ENCODE measurements at regions not wholly inside any gene's neighbourhood (a gene's known extent, or its start where the extent isn't known, plus 50 kb on each side); places are given as distances from the start of the nearest gene placed in this dataset.

GRCh38 chrX:145715641-145716138 is 101.9 kb upstream of the SLITRK2 start (continued):
- TF ChIP-seq CTCF (IDR thresholded peaks at IDR 0.05; ENCODE audit: low read depth, low read length, missing input control) (no peak), NR2F2 (IDR thresholded peaks at IDR 0.05) (no peak), EGR1 (IDR thresholded peaks at IDR 0.05; ENCODE audit: low read depth in 2 of 2) (no peak), MAX (IDR thresholded peaks at IDR 0.05) (no peak), YY1 (IDR thresholded peaks at IDR 0.05) (no peak), FOXA2 (IDR thresholded peaks at IDR 0.05) (no peak), RAD21 (IDR thresholded peaks at IDR 0.05) (no peak), HNF4G (IDR thresholded peaks at IDR 0.05) (no peak), SP1 (IDR thresholded peaks at IDR 0.05) (no peak), GABPA (IDR thresholded peaks at IDR 0.05 in 1 of 2, conservative IDR thresholded peaks at IDR 0.05 in 1 of 2) (no peak), RXRA (IDR thresholded peaks at IDR 0.05) (no peak)

- no peak overlapping the region for H3K4me3 ChIP-seq (ENCODE audit: low read depth in 1 of 3, low read length in 3 of 3)
- TF ChIP-seq MAX (IDR thresholded peaks at IDR 0.05) = no peak
- TF ChIP-seq EGR1 (IDR thresholded peaks at IDR 0.05; ENCODE audit: low read depth in 2 of 2) = no peak
- TF ChIP-seq GABPA (IDR thresholded peaks at IDR 0.05 in 1 of 2, conservative IDR thresholded peaks at IDR 0.05 in 1 of 2) = no peak
- TF ChIP-seq ATF3 (IDR thresholded peaks at IDR 0.05) = no peak
- TF ChIP-seq JUND (IDR thresholded peaks at IDR 0.05) = no peak
- no peak for TF ChIP-seq CTCF (IDR thresholded peaks at IDR 0.05; ENCODE audit: low read depth, low read length, missing input control)
- no peak for TF ChIP-seq FOXA1 (IDR thresholded peaks at IDR 0.05)
- TF ChIP-seq RAD21 (IDR thresholded peaks at IDR 0.05) = no peak
- no peak for TF ChIP-seq REST (IDR thresholded peaks at IDR 0.05)
- no peak for TF ChIP-seq YY1 (IDR thresholded peaks at IDR 0.05)
- no peak for TF ChIP-seq HNF4A (conservative IDR thresholded peaks at IDR 0.05)
- TF ChIP-seq TAF1 (conservative IDR thresholded peaks at IDR 0.05) = no peak
- no peak for TF ChIP-seq HNF4G (IDR thresholded peaks at IDR 0.05)
- TF ChIP-seq ZBTB33 (IDR thresholded peaks at IDR 0.05) = no peak
- no peaks in the 10 kb centered on the region for H3K27me3 ChIP-seq (ENCODE audit: control insufficient read depth in 4 of 4, insufficient read depth in 4 of 4, low read length in 3 of 4)
- WGBS = 84% methylated on average over 2 of the region's 2 CpGs
- no peak overlapping the region for H3K9ac ChIP-seq (ENCODE audit: low read depth in 1 of 2, low read length in 2 of 2)
- H3K9me3 ChIP-seq (ENCODE audit: control insufficient read depth in 4 of 4, low read length in 3 of 4) = no peaks in the 10 kb centered on the region
- no peaks in the 10 kb centered on the region for H3K36me3 ChIP-seq (ENCODE audit: control insufficient read depth in 4 of 4, insufficient read depth in 3 of 4, low read depth in 1 of 4, low read length in 3 of 4)
- H3K4me1 ChIP-seq (ENCODE audit: control insufficient read depth in 4 of 4, insufficient read depth in 4 of 4, low read length in 3 of 4) = no peaks in the 10 kb centered on the region
- H3K27ac ChIP-seq (ENCODE audit: low read depth in 1 of 2, low read length in 2 of 2) = no peak overlapping the region
- DNase-seq (ENCODE audit: low spot score) = no peak
Observed at GRCh38 chrX:145716226-145716625, 101.4 kb upstream of the SLITRK2 start.
